Tibial nerve (tissue), 4 donors: ENCODE measurements at regions not wholly inside any gene's neighbourhood (a gene's known extent, or its start where the extent isn't known, plus 50 kb on each side); places are given as distances from the start of the nearest gene placed in this dataset.

Experiments used
- CTCF ChIP-seq, 5 experiments: fragments of 200-600 bp in 3 of 5; fragments of 450-650 bp in 2 of 5; sonication (generic) in 3 of 5; IDR thresholded peaks; one replicate each; pipeline ENCODE4 v1.5.1; 2016 to 2019; ENCODE audit warnings: antibody characterized with exemption in 5 of 5, mild to moderate bottlenecking in 3 of 5, moderate library complexity in 2 of 5
- EP300 ChIP-seq, 2 donors: sonication (generic); formaldehyde crosslinking; IDR thresholded peaks; one replicate each; pipeline ENCODE4 v1.6.1; 2017; ENCODE audit warnings: antibody characterized with exemption in 2 of 2, mild to moderate bottlenecking in 1 of 2
- POLR2A ChIP-seq, 2 donors: fragments of 450-650 bp; IDR thresholded peaks; one replicate each; pipeline ENCODE4 v1.6.1; 2017; ENCODE audit warnings: antibody characterized with exemption in 2 of 2, mild to moderate bottlenecking in 2 of 2, moderate library complexity in 2 of 2

- TF ChIP-seq CTCF (IDR thresholded peaks at IDR 0.05) = no peak
- no peak for TF ChIP-seq EP300 (IDR thresholded peaks at IDR 0.05)
- TF ChIP-seq POLR2A (IDR thresholded peaks at IDR 0.05) = no peak
Measured at GRCh38 chr2:18317017-18317416, 243.4 kb downstream of the RDH14 start.
